NCI-H1436 treated with DMSO at 0.1 percent for 48 hours (cell line): ENCODE measurements at regions not wholly inside any gene's neighbourhood (a gene's known extent, or its start where the extent isn't known, plus 50 kb on each side); places are given as distances from the start of the nearest gene placed in this dataset.
"Not testable (repeated sequence)": the region's sequence is repeated elsewhere in the genome, so short reads cannot be mapped to it uniquely, and the experiment has no call there.

Source experiments
- DNase-seq: peaks from one replicate; lab custom pipeline; 2025; lab: John Stamatoyannopoulos, UW

- no peak for DNase-seq
Observed at GRCh38 chr11:22065472-22065871, 127.4 kb upstream of the ANO5 start.

GRCh38 chr11:22069844-22070243 is 123.0 kb upstream of the ANO5 start:
- DNase-seq, result no peak

GRCh38 chr11:22076271-22076930 is 116.5 kb upstream of the ANO5 start:
- DNase-seq, result no peak

DNA sequence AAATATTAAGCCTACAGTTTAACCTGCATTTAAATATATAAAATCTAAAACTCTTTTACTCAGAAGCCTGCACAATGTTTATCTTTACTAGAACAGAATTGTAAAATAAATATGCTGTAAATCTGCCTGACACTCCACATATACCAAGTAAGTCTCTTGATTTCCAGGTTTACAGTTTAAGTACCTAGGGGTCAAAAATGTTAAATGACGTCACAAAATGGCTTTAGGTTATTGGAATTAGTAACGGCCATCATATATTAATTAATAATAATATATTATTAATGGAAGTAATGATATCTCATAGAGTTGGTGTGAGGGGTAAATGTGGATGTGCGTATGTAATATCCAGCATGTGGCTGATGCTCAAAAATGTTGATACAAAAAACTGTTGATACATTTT is 114.8 kb upstream of the ANO5 start:
- DNase-seq, result no peak

DNA sequence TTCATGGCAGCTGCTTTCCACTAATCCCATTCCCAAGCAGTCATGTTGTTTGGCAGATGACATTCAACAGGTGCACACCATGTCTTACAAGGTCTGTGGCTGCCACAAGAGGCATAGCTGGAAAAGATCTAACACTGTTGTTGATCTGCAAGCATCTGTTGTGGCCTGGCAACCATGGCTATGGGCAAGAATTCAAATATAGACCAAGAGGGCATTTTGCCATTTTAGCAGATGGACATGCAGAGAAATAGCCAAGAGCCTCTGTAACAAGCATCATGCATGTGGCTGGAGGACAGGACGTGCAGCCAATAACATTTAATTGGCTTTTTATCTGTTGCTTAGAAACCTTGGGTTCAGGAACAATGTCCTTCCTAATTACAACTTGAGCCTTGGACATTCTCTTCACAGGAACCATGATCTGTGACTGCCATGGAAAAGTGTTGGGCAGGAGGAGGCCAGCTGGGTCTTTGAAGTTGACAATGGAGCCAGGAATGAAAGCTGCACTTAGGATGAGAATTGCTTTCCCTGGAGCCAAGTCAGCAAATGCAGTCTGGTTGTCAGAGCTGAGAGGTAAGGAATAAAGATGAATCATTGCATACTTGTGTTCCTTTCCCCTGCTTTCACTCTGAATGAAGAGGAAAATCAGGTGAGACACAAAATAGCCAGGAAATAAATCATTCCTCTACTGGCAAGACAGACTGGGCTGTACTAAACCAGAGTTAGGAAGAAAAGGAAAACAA is 113.6 kb upstream of the ANO5 start:
- no peak for DNase-seq

DNA sequence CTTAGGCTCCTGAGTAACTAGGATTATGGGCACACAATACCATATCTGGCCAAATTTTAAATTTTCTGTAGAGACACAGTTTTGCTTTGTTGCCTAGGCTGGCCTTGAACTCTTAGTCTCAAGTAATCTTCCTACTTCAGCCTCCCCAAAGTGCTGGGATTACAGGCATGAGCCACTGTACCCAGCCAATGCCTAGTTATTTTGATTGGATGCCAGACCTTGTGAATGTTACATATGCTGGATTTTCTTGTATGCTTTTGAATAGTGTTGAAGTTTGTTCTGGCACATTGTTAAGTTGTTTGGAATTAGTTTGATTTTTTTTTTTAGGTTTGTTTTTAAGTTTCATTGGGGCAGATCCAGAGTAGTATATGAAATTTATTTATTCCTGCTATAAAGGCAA is 110.7 kb upstream of the ANO5 start:
- no peak for DNase-seq

DNA sequence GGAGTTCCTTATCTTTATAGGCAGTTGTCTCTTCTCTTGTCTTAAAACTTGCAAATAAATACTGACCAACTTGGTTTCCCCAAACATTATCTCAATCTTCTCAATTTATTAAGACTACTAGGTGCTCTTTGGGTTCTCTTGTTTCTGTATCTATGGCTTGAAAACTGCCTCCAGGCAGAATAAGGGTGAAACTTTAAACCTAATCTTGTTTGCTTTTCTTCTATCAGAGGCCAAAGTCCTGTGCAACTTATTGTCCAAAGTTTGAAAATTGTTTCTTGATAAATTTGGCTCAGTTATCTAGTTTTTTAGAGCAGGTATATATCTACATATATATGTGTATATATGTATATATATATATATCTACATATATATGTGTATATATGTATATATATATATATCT is 110.1 kb upstream of the ANO5 start:
- DNase-seq, result no peak

DNA sequence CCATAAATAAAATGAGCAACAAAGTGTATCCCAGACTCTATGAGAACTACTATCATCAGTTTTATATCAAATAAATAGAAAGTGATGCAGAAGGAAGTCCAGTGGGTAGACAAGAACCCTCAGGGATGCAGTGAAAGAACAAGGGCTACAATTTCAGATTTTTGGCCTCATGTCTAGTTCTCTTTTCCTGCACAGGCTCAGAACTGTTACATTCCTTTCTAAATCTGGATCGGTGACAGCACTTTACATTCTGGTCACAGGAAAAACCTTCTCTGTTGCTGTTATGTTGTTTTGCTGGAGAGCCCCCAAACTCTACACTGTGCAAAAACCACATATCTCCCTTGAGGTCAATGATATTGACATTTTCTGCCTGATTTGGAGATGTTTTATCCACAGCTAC is 108.8 kb upstream of the ANO5 start:
- no peak for DNase-seq

DNA sequence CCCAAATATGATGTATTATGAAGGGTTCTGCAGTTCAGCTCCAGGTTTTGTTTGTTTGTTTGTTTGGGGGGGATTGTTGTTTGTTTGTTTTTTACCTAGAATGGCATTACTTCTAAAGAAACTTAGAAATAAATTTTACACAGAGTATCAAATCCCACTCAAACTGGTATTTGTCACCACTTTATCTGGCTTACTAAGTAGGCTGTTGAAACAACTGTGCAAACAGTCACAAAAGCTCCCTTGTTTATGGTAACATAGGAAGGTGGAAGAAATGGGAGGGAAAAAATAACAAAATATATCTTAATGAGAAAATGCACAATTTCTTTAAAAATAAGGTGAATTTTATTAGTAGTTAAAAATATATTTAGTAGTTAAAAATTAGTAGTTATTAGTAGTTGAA is 108.3 kb upstream of the ANO5 start:
- no peak for DNase-seq

DNA sequence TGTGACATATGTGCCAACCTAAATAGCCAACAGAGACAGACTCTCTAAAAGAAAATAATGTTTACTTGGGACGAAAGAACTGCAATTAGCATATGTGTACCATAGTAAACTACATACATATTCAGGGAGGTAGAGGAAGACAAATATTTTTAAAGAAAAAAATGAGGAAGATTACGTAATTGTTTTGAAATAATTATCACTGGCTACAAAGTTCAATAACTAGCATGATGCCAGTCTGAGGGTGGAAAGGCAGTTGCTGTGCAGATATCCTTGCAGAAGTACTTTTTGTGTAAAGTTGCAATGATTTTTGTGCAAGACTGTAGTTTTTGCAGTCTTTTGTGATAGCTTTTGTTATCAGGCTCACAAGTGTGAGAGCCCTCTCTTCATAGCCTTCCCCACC is 103.3 kb upstream of the ANO5 start:
- no peak for DNase-seq

DNA sequence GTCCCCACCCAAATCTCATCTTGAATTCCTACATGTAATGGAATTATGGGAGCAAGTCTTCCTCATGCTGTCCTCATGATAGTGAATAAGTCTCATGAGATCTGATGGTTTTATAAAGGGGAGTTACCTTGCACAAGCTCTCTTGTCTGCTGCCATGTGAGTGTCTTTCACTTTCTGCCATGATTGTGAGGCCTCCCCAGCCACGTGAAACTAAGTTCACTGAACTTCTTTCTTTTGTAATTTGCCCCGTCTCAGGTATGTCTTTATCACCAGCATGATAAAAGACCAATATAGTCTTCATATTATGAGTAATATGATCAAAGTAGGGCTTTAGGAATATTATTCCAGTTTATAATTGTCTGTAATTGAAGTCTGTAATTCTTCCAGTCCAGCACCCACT is 86.3 kb upstream of the ANO5 start:
- no peak for DNase-seq

GRCh38 chr11:22115470-22116029 is 77.3 kb upstream of the ANO5 start:
- DNase-seq, result no peak

- not testable (repeated sequence) for DNase-seq
Observed at GRCh38 chr11:22127981-22128380, 64.9 kb upstream of the ANO5 start.

GRCh38 chr11:22130462-22131053 is 62.3 kb upstream of the ANO5 start:
- DNase-seq, result no peak

- no peak for DNase-seq
Observed at GRCh38 chr11:22133776-22134175, 59.1 kb upstream of the ANO5 start.

DNA sequence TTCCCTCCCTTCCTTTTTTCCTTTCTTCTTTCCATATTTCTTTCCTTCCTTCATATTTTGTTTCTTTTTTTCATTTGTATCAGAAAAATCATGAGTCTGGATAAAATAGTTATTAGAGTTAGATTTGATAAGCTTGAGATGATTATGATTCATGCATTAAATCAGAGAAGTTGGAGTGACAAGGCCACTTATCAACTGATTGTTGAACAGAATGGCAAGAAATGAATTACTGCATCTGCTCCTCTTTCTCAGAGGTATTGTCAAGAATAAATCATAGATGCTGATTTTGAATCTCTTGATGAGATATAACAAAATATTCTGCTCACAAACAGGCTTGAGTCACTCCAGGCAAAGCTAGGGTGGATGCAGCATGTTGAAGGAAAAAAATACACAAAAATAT is 54.6 kb upstream of the ANO5 start:
- no peak for DNase-seq
